Keratinocyte (primary cell): ENCODE measurements at regions not wholly inside any gene's neighbourhood (a gene's known extent, or its start where the extent isn't known, plus 50 kb on each side); places are given as distances from the start of the nearest gene placed in this dataset.

Experiments
- DNase-seq: peaks from one replicate; pipeline ENCODE4 v3.0.0-alpha.2; 2011; ENCODE audit warnings: low read depth, missing footprints, low spot score
- FAIRE-seq: peaks from 2 replicates; lab custom pipeline; 2011; peaks lifted over from hg19 to GRCh38; lab: Jason Lieb, UNC
- H2AFZ ChIP-seq: 2 replicates; pipeline ENCODE4 v1.6.0; 2012; ENCODE audit warnings: low read length, control low read depth, inconsistent platforms; ENCODE audit not compliant: control insufficient read depth
- H3K27ac ChIP-seq: 2 replicates; pipeline ENCODE4 v1.5.1; 2011; ENCODE audit warnings: low read length; ENCODE audit not compliant: control insufficient read depth, insufficient read depth
- H3K27me3 ChIP-seq: 3 replicates; pipeline ENCODE4 v1.6.0; 2011; ENCODE audit warnings: low read length; ENCODE audit not compliant: control insufficient read depth, insufficient read depth; ENCODE audit errors: extremely low read depth
- H3K36me3 ChIP-seq, 2 experiments: 2 replicates in 1 of 2; 3 replicates in 1 of 2; pipeline ENCODE4 v1.5.1; 2011; ENCODE audit warnings: low read length in 2 of 2, mild to moderate bottlenecking in 1 of 2; ENCODE audit not compliant: control insufficient read depth in 2 of 2, insufficient read depth in 2 of 2; ENCODE audit errors: extremely low read depth in 1 of 2
- H3K4me1 ChIP-seq: 3 replicates; pipeline ENCODE4 v1.5.1; 2011; ENCODE audit warnings: low read length; ENCODE audit not compliant: control insufficient read depth, insufficient read depth; ENCODE audit errors: extremely low read depth
- H3K4me2 ChIP-seq: 3 replicates; pipeline ENCODE4 v1.6.0; 2011; ENCODE audit warnings: low read depth, low read length; ENCODE audit not compliant: control insufficient read depth, insufficient read depth; ENCODE audit errors: extremely low read depth
- H3K4me3 ChIP-seq, 3 experiments: fragments of 200-600 bp in 1 of 3; sonication (generic) in 1 of 3; 2 replicates in 2 of 3; 3 replicates in 1 of 3; pipeline ENCODE4 v1.5.1; 2011 to 2016; ENCODE audit warnings: low read length in 3 of 3, mild to moderate bottlenecking in 3 of 3, control low read depth in 2 of 3, inconsistent platforms in 1 of 3, low read depth in 1 of 3, mixed read lengths in 1 of 3, mixed run types in 1 of 3, moderate library complexity in 1 of 3; ENCODE audit not compliant: control insufficient read depth in 2 of 3, insufficient read depth in 2 of 3; ENCODE audit errors: extremely low read depth in 1 of 3
- H3K79me2 ChIP-seq: 2 replicates; pipeline ENCODE4 v1.6.0; 2012; ENCODE audit warnings: low read length; ENCODE audit not compliant: control insufficient read depth, insufficient read depth
- H3K9ac ChIP-seq: 3 replicates; pipeline ENCODE4 v1.6.0; 2011; ENCODE audit warnings: low read length; ENCODE audit not compliant: control insufficient read depth, insufficient read depth; ENCODE audit errors: extremely low read depth
- H3K9me1 ChIP-seq: 3 replicates; pipeline ENCODE4 v1.6.0; 2011; ENCODE audit warnings: low read length; ENCODE audit not compliant: control insufficient read depth, insufficient read depth; ENCODE audit errors: extremely low read depth
- H3K9me3 ChIP-seq: 2 replicates; pipeline ENCODE4 v1.5.1; 2012; ENCODE audit warnings: low read depth, low read length; ENCODE audit not compliant: control insufficient read depth
- H4K20me1 ChIP-seq: 3 replicates; pipeline ENCODE4 v1.6.0; 2011; ENCODE audit warnings: low read length; ENCODE audit not compliant: control insufficient read depth, insufficient read depth; ENCODE audit errors: extremely low read depth
- EZH2 ChIP-seq: IDR thresholded peaks from one replicate; pipeline ENCODE4 v1.6.1; 2012; ENCODE audit warnings: inconsistent platforms, mild to moderate bottlenecking, low read length, moderate library complexity
- dilution Hi-C: fragments of 300-500 bp; cut with MboI; formaldehyde crosslinking; loops from one replicate; pipeline ENCODE4 v1.7.0; 2020; ENCODE audit warnings: low sequenced_read_pairs; ENCODE audit not compliant: extremely low pct_ligation_motif_present
- TF ChIP-seq, protein P1 (sequence below), 3 experiments: IDR thresholded peaks in 1 of 3; conservative IDR thresholded peaks in 1 of 3; optimal IDR thresholded peaks in 1 of 3; 2 replicates in 2 of 3; 3 replicates in 1 of 3; pipeline versions ENCODE3 to v1.5.1; 2011; ENCODE audit warnings: low read length in 3 of 3, mild to moderate bottlenecking in 3 of 3, moderate library complexity in 2 of 3, control low read depth in 1 of 3, inconsistent platforms in 1 of 3; ENCODE audit not compliant: insufficient read depth in 2 of 3; ENCODE audit errors: extremely low read depth in 1 of 3

DNA sequence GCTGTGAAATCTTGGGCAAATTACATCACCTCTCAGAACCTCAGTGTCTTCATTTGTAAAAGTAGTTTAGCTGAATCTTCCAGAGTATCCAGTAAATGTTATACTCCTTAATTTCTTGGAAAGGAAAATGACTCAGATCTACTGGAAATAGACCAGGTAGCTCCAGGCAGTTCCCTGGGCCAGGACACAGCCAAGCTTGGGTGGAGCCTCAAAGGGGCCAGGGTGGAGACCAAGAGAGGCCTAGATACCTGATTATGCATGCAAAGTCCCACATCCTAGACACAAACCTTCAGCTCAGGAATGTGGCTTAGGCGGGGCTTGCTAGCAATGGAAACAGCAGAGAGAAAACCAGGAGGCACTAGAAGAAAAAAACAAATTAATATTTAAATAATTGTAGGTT is 272.8 kb downstream of the MAFB start:
- Histone ChIP-seq H3K4me2 (peak overlapping the region; percentile 54), H4K20me1 (no peaks in the 10 kb centered on the region), H2AFZ (no peak overlapping the region), H3K9me1 (no peaks in the 10 kb centered on the region), H3K9ac (no peak overlapping the region), H3K9me3 (peaks cover 2% of the 10 kb centered on the region), H3K36me3 (no peaks in the 10 kb centered on the region), H3K4me3 (no peak overlapping the region), H3K79me2 (no peaks in the 10 kb centered on the region), H3K4me1 (peaks cover 21% of the 10 kb centered on the region), H3K27ac (no peak overlapping the region), H3K27me3 (no peaks in the 10 kb centered on the region)
- FAIRE-seq (peak; percentile 58), DNase-seq (peak; percentile 82)
- dilution Hi-C loops = no loop called here
- TF ChIP-seq EZH2 = no peak
- TF ChIP-seq, protein P1, sequence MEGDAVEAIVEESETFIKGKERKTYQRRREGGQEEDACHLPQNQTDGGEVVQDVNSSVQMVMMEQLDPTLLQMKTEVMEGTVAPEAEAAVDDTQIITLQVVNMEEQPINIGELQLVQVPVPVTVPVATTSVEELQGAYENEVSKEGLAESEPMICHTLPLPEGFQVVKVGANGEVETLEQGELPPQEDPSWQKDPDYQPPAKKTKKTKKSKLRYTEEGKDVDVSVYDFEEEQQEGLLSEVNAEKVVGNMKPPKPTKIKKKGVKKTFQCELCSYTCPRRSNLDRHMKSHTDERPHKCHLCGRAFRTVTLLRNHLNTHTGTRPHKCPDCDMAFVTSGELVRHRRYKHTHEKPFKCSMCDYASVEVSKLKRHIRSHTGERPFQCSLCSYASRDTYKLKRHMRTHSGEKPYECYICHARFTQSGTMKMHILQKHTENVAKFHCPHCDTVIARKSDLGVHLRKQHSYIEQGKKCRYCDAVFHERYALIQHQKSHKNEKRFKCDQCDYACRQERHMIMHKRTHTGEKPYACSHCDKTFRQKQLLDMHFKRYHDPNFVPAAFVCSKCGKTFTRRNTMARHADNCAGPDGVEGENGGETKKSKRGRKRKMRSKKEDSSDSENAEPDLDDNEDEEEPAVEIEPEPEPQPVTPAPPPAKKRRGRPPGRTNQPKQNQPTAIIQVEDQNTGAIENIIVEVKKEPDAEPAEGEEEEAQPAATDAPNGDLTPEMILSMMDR (optimal IDR thresholded peaks at IDR 0.05 in 1 of 3, IDR thresholded peaks at IDR 0.05 in 1 of 3, conservative IDR thresholded peaks at IDR 0.05 in 1 of 3; ENCODE audit: extremely low read depth in 1 of 3, insufficient read depth in 2 of 3, low read length in 3 of 3) = no peak

- H3K9me1 ChIP-seq = no peaks in the 10 kb centered on the region
- peaks cover 21% of the 10 kb centered on the region for H3K4me1 ChIP-seq
- H4K20me1 ChIP-seq = no peaks in the 10 kb centered on the region
- dilution Hi-C loops = no loop called here
- FAIRE-seq (peak; percentile 91), DNase-seq (peak; percentile 66)
- TF ChIP-seq, protein P1 (optimal IDR thresholded peaks at IDR 0.05 in 1 of 3, IDR thresholded peaks at IDR 0.05 in 1 of 3, conservative IDR thresholded peaks at IDR 0.05 in 1 of 3; ENCODE audit: extremely low read depth in 1 of 3, insufficient read depth in 2 of 3, low read length in 3 of 3) = no peak
- no peak for TF ChIP-seq EZH2
- peak overlapping the region in 1 of 3 experiments; percentile 9 for H3K4me3 ChIP-seq
- H3K27me3 ChIP-seq = no peaks in the 10 kb centered on the region
- H2AFZ ChIP-seq = no peak overlapping the region
- no peaks in the 10 kb centered on the region for H3K79me2 ChIP-seq
- peak overlapping the region; percentile 54 for H3K4me2 ChIP-seq
- H3K36me3 ChIP-seq = no peaks in the 10 kb centered on the region
- peaks cover 2% of the 10 kb centered on the region for H3K9me3 ChIP-seq
- H3K9ac ChIP-seq = no peak overlapping the region
- H3K27ac ChIP-seq = peak overlapping the region; percentile 33
These were observed 274.0 kb downstream of the MAFB start for GRCh38 chr20:40414843-40415615.
